SU-DHL-6 (cell line): ENCODE measurements at regions not wholly inside any gene's neighbourhood (a gene's known extent, or its start where the extent isn't known, plus 50 kb on each side); places are given as distances from the start of the nearest gene placed in this dataset.

Source experiments
- CTCF ChIP-seq: fragments of 200-600 bp; sonication (generic); IDR thresholded peaks from one replicate; pipeline ENCODE4 v1.5.1; 2017; ENCODE audit warnings: antibody characterized with exemption, mild to moderate bottlenecking, low read length, moderate library complexity; ENCODE audit not compliant: insufficient read depth, poor library complexity, severe bottlenecking
- EZH2phosphoT487 ChIP-seq: fragments of 200-600 bp; sonication (generic), shearing (Covaris generic); conservative IDR thresholded peaks from 2 replicates; pipeline ENCODE4 v1.6.1; 2018; ENCODE audit warnings: mild to moderate bottlenecking, antibody characterized with exemption, low read length, moderate library complexity, mixed read lengths

- no peak for TF ChIP-seq CTCF
- TF ChIP-seq EZH2phosphoT487 = no peak
These were observed 218.5 kb upstream of the ROBO1 start for GRCh38 chr3:79986338-79986737.
